Mesenchymal stem cell (in vitro differentiated cells and primary cell): ENCODE measurements at regions not wholly inside any gene's neighbourhood (a gene's known extent, or its start where the extent isn't known, plus 50 kb on each side); places are given as distances from the start of the nearest gene placed in this dataset.

ENCODE experiments used
- DNase-seq: peaks from one replicate; pipeline ENCODE4 v3.0.0-alpha.2; 2013
- H2AFZ ChIP-seq: one replicate; pipeline ENCODE4 v1.6.1; 2013; ENCODE audit warnings: low read depth, mild to moderate bottlenecking, control low read depth, inconsistent platforms, low read length, moderate library complexity
- H2AK5ac ChIP-seq: 2 replicates; pipeline ENCODE4 v1.6.1; 2013; ENCODE audit warnings: low read length, moderate library complexity, mild to moderate bottlenecking, inconsistent platforms; ENCODE audit not compliant: severe bottlenecking
- H2BK120ac ChIP-seq: one replicate; pipeline ENCODE4 v1.6.1; 2013; ENCODE audit warnings: low read depth, mild to moderate bottlenecking, inconsistent platforms, low read length, moderate library complexity
- H2BK12ac ChIP-seq, 2 experiments: one replicate each; pipeline ENCODE4 v1.6.1; 2013; ENCODE audit warnings: inconsistent platforms in 2 of 2, low read length in 2 of 2, mild to moderate bottlenecking in 2 of 2, moderate library complexity in 2 of 2, control low read depth in 1 of 2
- H2BK15ac ChIP-seq: one replicate; pipeline ENCODE4 v1.6.1; 2013; ENCODE audit warnings: mild to moderate bottlenecking, low read depth, inconsistent platforms; ENCODE audit not compliant: poor library complexity, severe bottlenecking
- H2BK5ac ChIP-seq: 2 replicates; pipeline ENCODE4 v1.6.1; 2013; ENCODE audit warnings: low read depth, mild to moderate bottlenecking, low read length, control low read depth, inconsistent platforms; ENCODE audit not compliant: poor library complexity, severe bottlenecking
- H3K14ac ChIP-seq, 2 experiments: one replicate each; pipeline ENCODE4 v1.6.1; 2013; ENCODE audit warnings: inconsistent platforms in 2 of 2, low read length in 2 of 2, control low read depth in 1 of 2, mild to moderate bottlenecking in 1 of 2, moderate library complexity in 1 of 2
- H3K18ac ChIP-seq, 2 experiments: one replicate each; pipeline ENCODE4 v1.6.1; 2013; ENCODE audit warnings: inconsistent platforms in 2 of 2, low read length in 2 of 2, control low read depth in 1 of 2, low read depth in 1 of 2, mild to moderate bottlenecking in 1 of 2
- H3K23ac ChIP-seq, 2 experiments: one replicate each; pipeline ENCODE4 v1.6.1; 2013; ENCODE audit warnings: inconsistent platforms in 2 of 2, low read length in 2 of 2, mild to moderate bottlenecking in 2 of 2, moderate library complexity in 2 of 2, control low read depth in 1 of 2
- H3K27ac ChIP-seq: 2 replicates; pipeline ENCODE4 v1.5.1; 2013; ENCODE audit warnings: mild to moderate bottlenecking, moderate library complexity, low read length, control low read depth, inconsistent platforms; ENCODE audit not compliant: poor library complexity, severe bottlenecking
- H3K27me3 ChIP-seq, 2 experiments: 2 replicates each; pipeline versions ENCODE4 v1.6.1 to v1.7.0; 2013; ENCODE audit warnings: low read length in 2 of 2, mild to moderate bottlenecking in 2 of 2, moderate library complexity in 2 of 2, control low read depth in 1 of 2, inconsistent platforms in 1 of 2; ENCODE audit not compliant: control insufficient read depth in 1 of 2, insufficient read depth in 1 of 2
- H3K36me3 ChIP-seq, 2 experiments: 2 replicates each; pipeline versions ENCODE4 v1.6.1 to v1.7.0; 2013; ENCODE audit warnings: low read length in 2 of 2, control low read depth in 1 of 2, inconsistent platforms in 1 of 2, low read depth in 1 of 2, mild to moderate bottlenecking in 1 of 2; ENCODE audit not compliant: insufficient read depth in 2 of 2, control insufficient read depth in 1 of 2
- H3K4ac ChIP-seq, 2 experiments: one replicate each; pipeline ENCODE4 v1.6.1; 2013; ENCODE audit warnings: inconsistent platforms in 2 of 2, low read length in 2 of 2, mild to moderate bottlenecking in 2 of 2, moderate library complexity in 2 of 2, control low read depth in 1 of 2, low read depth in 1 of 2
- H3K4me1 ChIP-seq: 2 replicates; pipeline ENCODE4 v1.6.1; 2013; ENCODE audit warnings: low read depth, low read length, control low read depth; ENCODE audit not compliant: control insufficient read depth, insufficient read depth
- H3K4me2 ChIP-seq: 2 replicates; pipeline ENCODE4 v1.6.1; 2013; ENCODE audit warnings: low read length, mild to moderate bottlenecking, inconsistent platforms; ENCODE audit not compliant: poor library complexity, severe bottlenecking
- H3K4me3 ChIP-seq, 2 experiments: 2 replicates each; pipeline versions ENCODE4 v1.5.1 to v1.7.0; 2013; ENCODE audit warnings: low read length in 2 of 2, mild to moderate bottlenecking in 2 of 2, control low read depth in 1 of 2, low read depth in 1 of 2; ENCODE audit not compliant: insufficient read depth in 1 of 2
- H3K79me1 ChIP-seq: replicated peaks from 2 replicates; pipeline ENCODE4 v1.6.1; 2013; ENCODE audit warnings: mild to moderate bottlenecking, control low read depth, low read length, inconsistent platforms; ENCODE audit not compliant: poor library complexity, severe bottlenecking
- H3K9ac ChIP-seq: 2 replicates; pipeline ENCODE4 v1.7.0; 2013; ENCODE audit warnings: mild to moderate bottlenecking, low read length, moderate library complexity
- H3K9me3 ChIP-seq: 2 replicates; pipeline ENCODE4 v1.7.0; 2013; ENCODE audit warnings: mild to moderate bottlenecking, low read length; ENCODE audit not compliant: control insufficient read depth
- H4K8ac ChIP-seq: one replicate; pipeline ENCODE4 v1.6.1; 2013; ENCODE audit warnings: inconsistent platforms, mild to moderate bottlenecking, low read length, moderate library complexity
- H4K91ac ChIP-seq: one replicate; pipeline ENCODE4 v1.6.1; 2013; ENCODE audit warnings: mild to moderate bottlenecking, low read length, inconsistent platforms
- WGBS: methylation state at CpG from one replicate; pipeline ENCODE4 v1.1.7; 2013; ENCODE audit warnings: mixed read lengths; 5-methylcytosine and 5-hydroxymethylcytosine counted together

DNA sequence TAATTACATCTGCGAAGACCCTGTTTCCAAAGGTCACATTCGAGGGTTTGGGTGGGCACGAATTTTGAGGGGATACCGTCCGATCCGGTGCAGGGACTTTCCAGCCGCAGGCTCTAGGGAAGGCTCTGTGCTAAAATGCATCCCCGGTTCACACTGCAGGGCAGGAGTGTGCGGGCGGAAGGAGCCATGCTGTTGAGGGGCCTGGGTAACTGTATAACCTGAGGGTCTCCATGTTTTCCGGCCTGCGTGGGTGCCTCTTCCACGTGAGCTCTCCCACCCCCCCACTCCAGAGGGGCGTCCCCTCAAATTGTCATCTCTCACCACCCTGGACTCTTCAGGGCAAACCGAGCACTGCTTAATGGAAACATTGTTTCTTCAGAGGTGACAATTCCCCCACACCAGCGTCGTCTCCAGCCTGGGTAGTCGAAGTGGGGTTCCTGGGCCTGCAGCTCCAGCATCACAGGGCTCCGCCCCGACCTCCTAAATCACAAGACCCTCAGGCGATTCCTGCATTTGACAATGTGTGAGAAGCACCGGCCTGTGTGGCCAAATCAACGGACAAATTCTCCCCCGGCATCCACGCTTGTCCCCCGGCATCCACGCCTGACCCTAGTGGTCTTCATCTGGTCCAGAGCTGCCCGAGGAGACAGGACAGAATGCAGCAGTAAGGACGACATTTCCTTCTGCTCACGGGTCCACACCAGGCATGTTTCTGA is 51.2 kb downstream of the FOXL3 start:
- Histone ChIP-seq H3K9me3 (no peaks in the 10 kb centered on the region), H2AFZ (no peak overlapping the region), H3K4me2 (no peak overlapping the region), H3K4ac (no peak overlapping the region), H3K4me3 (no peak overlapping the region), H4K8ac (no peak overlapping the region), H2AK5ac (no peak overlapping the region), H3K23ac (no peak overlapping the region), H3K9ac (no peak overlapping the region), H3K18ac (no peak overlapping the region), H3K14ac (no peak overlapping the region), H3K36me3 (no peaks in the 10 kb centered on the region), H3K27me3 (peaks cover 29 to 48% of the 10 kb centered on the region in 2 experiments), H2BK120ac (no peak overlapping the region), H2BK15ac (no peak overlapping the region), H3K4me1 (no peaks in the 10 kb centered on the region), H2BK12ac (no peak overlapping the region), H3K27ac (no peak overlapping the region), H3K79me1 (no peaks in the 10 kb centered on the region), H4K91ac (no peak overlapping the region), H2BK5ac (no peak overlapping the region)
- WGBS, result 82% methylated on average over 30 of the region's 30 CpGs
- DNase-seq, result no peak

DNA sequence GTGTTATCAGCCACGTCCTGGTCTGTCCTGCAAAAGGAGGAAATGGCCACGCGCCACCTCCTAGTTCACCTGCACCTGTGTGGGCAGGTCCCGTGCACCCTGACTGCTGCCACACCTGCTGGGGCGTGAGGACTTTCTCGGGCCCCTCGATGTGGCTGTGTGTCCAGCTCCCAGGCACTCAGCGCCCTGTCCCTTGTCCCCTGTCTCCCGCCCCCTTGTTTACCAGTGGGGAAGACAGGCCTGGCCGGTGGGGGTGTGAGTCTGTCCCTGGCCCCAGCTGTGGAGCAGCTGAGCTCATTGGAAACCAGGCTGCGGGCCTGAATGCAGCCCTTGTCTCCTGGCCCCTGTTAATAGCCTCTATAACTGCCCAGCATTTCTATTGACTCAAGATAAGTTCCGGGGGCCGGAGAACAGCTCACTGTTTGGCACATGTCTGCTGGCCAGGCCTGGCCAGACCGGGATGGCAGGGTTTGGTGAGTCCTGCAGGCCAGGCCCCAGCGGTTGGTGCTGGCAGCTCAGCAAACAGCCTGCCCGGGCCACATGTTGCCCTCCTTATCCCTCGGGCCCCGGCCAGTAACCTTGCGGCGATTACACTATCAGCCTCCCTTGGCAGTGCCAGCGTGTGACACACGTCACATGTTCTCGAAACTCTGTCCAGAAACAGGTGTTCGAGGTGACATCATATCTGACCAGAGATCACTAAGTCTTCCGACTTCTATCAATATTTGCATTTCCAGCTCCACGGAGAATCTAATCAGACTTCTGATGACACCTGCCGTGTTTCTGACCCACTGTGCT is 52.1 kb downstream of the FOXL3 start:
- Histone ChIP-seq H2BK12ac (no peak overlapping the region), H3K27me3 (peaks cover 29 to 48% of the 10 kb centered on the region in 2 experiments), H3K4me2 (no peak overlapping the region), H3K36me3 (no peaks in the 10 kb centered on the region), H4K8ac (no peak overlapping the region), H2AFZ (no peak overlapping the region), H3K18ac (no peak overlapping the region), H2AK5ac (no peak overlapping the region), H3K4me3 (no peak overlapping the region), H3K4me1 (no peaks in the 10 kb centered on the region), H2BK5ac (no peak overlapping the region), H3K23ac (no peak overlapping the region), H3K4ac (no peak overlapping the region), H3K27ac (no peak overlapping the region), H3K14ac (no peak overlapping the region), H2BK15ac (no peak overlapping the region), H3K9me3 (no peaks in the 10 kb centered on the region), H3K79me1 (no peaks in the 10 kb centered on the region), H2BK120ac (no peak overlapping the region), H3K9ac (no peak overlapping the region), H4K91ac (no peak overlapping the region)
- 89% methylated on average over 27 of the region's 27 CpGs for WGBS
- no peak for DNase-seq

DNA sequence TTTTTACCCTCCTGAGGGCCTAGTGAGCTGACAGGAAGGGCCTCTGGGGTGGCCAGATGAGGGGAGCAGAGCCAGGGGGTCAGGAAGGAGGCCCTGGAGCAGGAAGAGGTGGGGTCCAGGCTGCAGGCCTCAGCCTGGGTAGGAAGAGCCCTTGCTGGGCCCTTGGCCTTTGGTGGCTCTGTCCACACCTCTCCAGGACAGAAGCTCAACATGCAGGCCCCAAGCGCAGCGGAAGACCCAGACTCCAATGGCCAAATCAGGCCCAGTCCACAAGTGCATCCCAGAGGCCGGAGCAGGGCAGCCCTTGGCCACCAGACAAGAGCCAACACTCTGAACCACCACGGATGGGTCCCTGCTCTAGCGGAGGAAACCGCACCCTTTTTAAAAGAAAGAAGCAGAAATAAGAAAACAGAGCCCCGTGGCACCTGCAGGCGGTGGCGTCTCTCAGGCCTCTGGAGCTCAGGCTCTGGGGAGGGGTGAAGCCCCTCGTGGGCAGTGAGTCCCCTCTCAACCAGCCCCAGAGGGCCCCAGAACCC is 52.8 kb downstream of the FOXL3 start:
- Histone ChIP-seq H2BK5ac (no peak overlapping the region), H3K36me3 (no peaks in the 10 kb centered on the region), H2AK5ac (no peak overlapping the region), H2BK15ac (no peak overlapping the region), H3K27ac (no peak overlapping the region), H3K4me1 (no peaks in the 10 kb centered on the region), H3K9me3 (no peaks in the 10 kb centered on the region), H3K4me3 (no peak overlapping the region), H2AFZ (no peak overlapping the region), H3K4ac (no peak overlapping the region), H3K18ac (no peak overlapping the region), H4K91ac (no peak overlapping the region), H3K27me3 (peaks cover 25 to 44% of the 10 kb centered on the region in 2 experiments), H4K8ac (no peak overlapping the region), H2BK12ac (no peak overlapping the region), H3K23ac (no peak overlapping the region), H2BK120ac (no peak overlapping the region), H3K14ac (no peak overlapping the region), H3K4me2 (no peak overlapping the region), H3K9ac (no peak overlapping the region), H3K79me1 (no peaks in the 10 kb centered on the region)
- WGBS, result 84% methylated on average over 10 of the region's 10 CpGs
- no peak for DNase-seq

DNA sequence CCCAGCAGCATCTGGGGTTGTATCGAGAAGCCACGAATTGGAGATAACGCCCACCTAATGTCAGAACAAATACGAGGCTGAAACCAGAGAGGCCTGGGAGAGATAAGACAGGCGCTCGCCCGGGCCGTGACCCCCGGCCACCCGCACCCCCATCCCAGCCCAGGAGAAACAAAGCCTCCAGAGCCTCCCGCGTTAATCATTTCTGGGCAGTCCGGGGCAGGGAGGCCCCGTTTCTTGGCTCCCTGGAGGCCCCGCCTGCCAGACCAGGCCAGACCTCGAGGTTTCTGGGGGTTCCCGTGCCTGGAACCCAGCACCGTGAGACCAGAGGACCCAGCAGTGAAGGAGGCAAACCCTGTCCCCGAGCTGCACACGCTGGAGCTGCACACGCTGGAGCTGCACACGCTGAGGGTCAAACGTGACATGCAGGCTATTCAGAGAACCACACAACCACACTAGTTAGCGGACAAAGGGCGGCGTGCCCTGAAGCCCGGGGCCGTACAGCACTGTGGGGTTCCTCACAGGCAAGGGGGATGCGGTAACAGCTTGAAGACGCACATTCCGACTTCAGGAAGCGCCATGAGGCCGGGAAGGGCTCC is 53.4 kb downstream of the FOXL3 start:
- no peak overlapping the region for H3K18ac ChIP-seq

More for the DNA sequence above, 53.4 kb downstream of the FOXL3 start:
- Histone ChIP-seq H2BK120ac (no peak overlapping the region), H3K9ac (no peak overlapping the region), H2AK5ac (no peak overlapping the region), H3K4me3 (no peak overlapping the region), H2BK15ac (no peak overlapping the region), H3K27ac (no peak overlapping the region), H3K79me1 (no peaks in the 10 kb centered on the region), H2BK12ac (no peak overlapping the region), H3K27me3 (peaks cover 22 to 38% of the 10 kb centered on the region in 2 experiments), H2AFZ (no peak overlapping the region), H3K9me3 (no peaks in the 10 kb centered on the region), H3K23ac (no peak overlapping the region), H2BK5ac (no peak overlapping the region), H3K36me3 (no peaks in the 10 kb centered on the region), H4K91ac (no peak overlapping the region), H3K4me1 (no peaks in the 10 kb centered on the region), H4K8ac (no peak overlapping the region), H3K4me2 (no peak overlapping the region), H3K14ac (no peak overlapping the region), H3K4ac (no peak overlapping the region)
- WGBS, result 83% methylated on average over 33 of the region's 33 CpGs
- DNase-seq, result no peak
